ENCODE measurements at regions not wholly inside any gene's neighbourhood (a gene's known extent, or its start where the extent isn't known, plus 50 kb on each side); places are given as distances from the start of the nearest gene placed in this dataset.

DNA sequence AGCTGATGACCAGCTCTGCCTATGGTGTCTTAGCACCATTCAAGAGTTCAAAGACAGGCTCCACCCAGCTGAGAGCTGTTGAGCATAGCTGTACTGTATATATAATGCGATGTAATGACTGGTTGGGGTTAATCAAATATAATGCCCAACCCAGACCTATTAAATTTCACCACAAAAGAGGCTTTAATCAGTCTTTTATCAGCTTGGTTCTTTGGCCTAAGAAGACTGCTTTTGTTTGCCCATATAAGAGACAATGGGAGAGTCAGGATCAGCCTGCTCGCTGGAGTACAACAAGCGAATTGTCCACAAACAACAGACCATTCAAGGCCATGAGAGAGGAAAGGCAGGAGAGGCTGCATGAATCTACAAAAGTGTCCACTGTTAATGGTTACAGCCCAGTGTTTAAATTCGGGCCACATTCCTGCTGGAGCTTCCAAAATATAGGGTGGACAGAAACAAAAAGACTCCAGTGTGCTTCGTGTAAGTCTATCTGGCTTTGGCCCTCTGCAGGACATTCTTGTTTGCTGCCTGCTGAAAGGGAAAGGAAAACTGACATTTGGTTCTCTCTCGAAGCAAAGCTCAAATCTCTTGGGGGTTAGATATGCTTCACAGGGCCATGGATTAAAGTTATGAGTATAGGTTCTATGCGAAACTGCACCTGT lies 109.2 kb upstream of the FOXN2 start (continued):
- TF ChIP-seq NR2F2 (IDR thresholded peaks at IDR 0.05; ENCODE audit: borderline replicate concordance, low read depth) (peak; percentile 29; the same call in 1 of the 2 replicates), HMGA1 (CRISPR knock-in tag; conservative IDR thresholded peaks at IDR 0.05) (no peak), ZNF577 (CRISPR knock-in tag; IDR thresholded peaks at IDR 0.05; ENCODE audit: borderline replicate concordance, low read depth) (no peak), ZNF878 (CRISPR knock-in tag; IDR thresholded peaks at IDR 0.05) (no peak), POLR2A (IDR thresholded peaks at IDR 0.05; ENCODE audit: insufficient read depth in 1 of 2, low read depth in 2 of 2, low read length in 2 of 2) (peak in 1 of 2 experiments; percentile 46; a peak in 1 of 4 replicates), RARG (CRISPR knock-in tag; IDR thresholded peaks at IDR 0.05; ENCODE audit: low read depth) (no peak), ZNF484 (CRISPR knock-in tag; IDR thresholded peaks at IDR 0.05; ENCODE audit: borderline replicate concordance, low read depth) (no peak), DR1 (CRISPR knock-in tag; IDR thresholded peaks at IDR 0.05) (no peak), ETV5 (CRISPR knock-in tag; IDR thresholded peaks at IDR 0.05; ENCODE audit: borderline replicate concordance) (peak; percentile 58; the same call in 1 of the 2 replicates), RARA (CRISPR knock-in tag; IDR thresholded peaks at IDR 0.05) (0 out of 2 replicates have a peak, but pooled peaks have one; percentile 34), ZNF274 (CRISPR knock-in tag; IDR thresholded peaks at IDR 0.05) (no peak; the same call in 1 of the 2 replicates), BCLAF1 (IDR thresholded peaks at IDR 0.05) (no peak), PHF21A (CRISPR knock-in tag; IDR thresholded peaks at IDR 0.05) (peak; percentile 79; the same call in 1 of the 2 replicates), GFI1 (CRISPR knock-in tag; IDR thresholded peaks at IDR 0.05; ENCODE audit: borderline replicate concordance) (peak; percentile 54), ZBTB7A (CRISPR knock-in tag; IDR thresholded peaks at IDR 0.05) (no peak), SUZ12 (IDR thresholded peaks at IDR 0.05; ENCODE audit: low read depth, low read length) (no peak), ZNF343 (CRISPR knock-in tag; IDR thresholded peaks at IDR 0.05) (0 out of 2 replicates have a peak, but pooled peaks have one; percentile 63), ZMYM3 (CRISPR knock-in tag; IDR thresholded peaks at IDR 0.05) (no peak), KDM1A (CRISPR knock-in tag; IDR thresholded peaks at IDR 0.05) (0 out of 2 replicates have a peak, but pooled peaks have one; percentile 63), ZBTB43 (CRISPR knock-in tag; conservative IDR thresholded peaks at IDR 0.05) (0 out of 2 replicates have a peak, but pooled peaks have one; percentile 23)
- TF ChIP-seq, protein P1, sequence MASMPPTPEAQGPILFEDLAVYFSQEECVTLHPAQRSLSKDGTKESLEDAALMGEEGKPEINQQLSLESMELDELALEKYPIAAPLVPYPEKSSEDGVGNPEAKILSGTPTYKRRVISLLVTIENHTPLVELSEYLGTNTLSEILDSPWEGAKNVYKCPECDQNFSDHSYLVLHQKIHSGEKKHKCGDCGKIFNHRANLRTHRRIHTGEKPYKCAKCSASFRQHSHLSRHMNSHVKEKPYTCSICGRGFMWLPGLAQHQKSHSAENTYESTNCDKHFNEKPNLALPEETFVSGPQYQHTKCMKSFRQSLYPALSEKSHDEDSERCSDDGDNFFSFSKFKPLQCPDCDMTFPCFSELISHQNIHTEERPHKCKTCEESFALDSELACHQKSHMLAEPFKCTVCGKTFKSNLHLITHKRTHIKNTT (CRISPR knock-in tag; IDR thresholded peaks at IDR 0.05): no peak
